H9 (cell line): ENCODE measurements at regions not wholly inside any gene's neighbourhood (a gene's known extent, or its start where the extent isn't known, plus 50 kb on each side); places are given as distances from the start of the nearest gene placed in this dataset.

ENCODE experiments used
- DNase-seq: peaks from one replicate; pipeline ENCODE4 v3.0.0-alpha.2; 2017
- H2AFZ ChIP-seq: one replicate; pipeline ENCODE4 v1.6.1; 2013; ENCODE audit warnings: mild to moderate bottlenecking, low read length, control low read depth, moderate library complexity
- H2AK5ac ChIP-seq: 2 replicates; pipeline ENCODE4 v1.6.1; 2013; ENCODE audit warnings: low read length, control low read depth, mixed read lengths; ENCODE audit not compliant: insufficient read length
- H2BK120ac ChIP-seq: one replicate; pipeline ENCODE4 v1.6.1; 2013; ENCODE audit warnings: low read depth, mild to moderate bottlenecking, low read length, control low read depth, inconsistent platforms; ENCODE audit not compliant: poor library complexity, severe bottlenecking
- H2BK12ac ChIP-seq: 2 replicates; pipeline ENCODE4 v1.6.1; 2013; ENCODE audit warnings: low read length, control low read depth, mixed read lengths, low read depth; ENCODE audit not compliant: insufficient read length
- H2BK15ac ChIP-seq: 2 replicates; pipeline ENCODE4 v1.6.1; 2013; ENCODE audit warnings: low read depth, low read length, control low read depth
- H2BK20ac ChIP-seq: one replicate; pipeline ENCODE4 v1.6.1; 2013; ENCODE audit warnings: low read depth, mild to moderate bottlenecking, low read length, control low read depth, inconsistent platforms; ENCODE audit not compliant: poor library complexity, severe bottlenecking
- H2BK5ac ChIP-seq: 2 replicates; pipeline ENCODE4 v1.6.1; 2013; ENCODE audit warnings: low read length, control low read depth, mixed read lengths; ENCODE audit not compliant: insufficient read length
- H3K14ac ChIP-seq: 2 replicates; pipeline ENCODE4 v1.6.1; 2013; ENCODE audit warnings: low read length, control low read depth; ENCODE audit not compliant: insufficient read depth
- H3K18ac ChIP-seq: 2 replicates; pipeline ENCODE4 v1.6.1; 2013; ENCODE audit warnings: low read depth, mild to moderate bottlenecking, mixed read lengths, low read length, control low read depth; ENCODE audit not compliant: insufficient read length
- H3K23ac ChIP-seq: 2 replicates; pipeline ENCODE4 v1.6.1; 2013; ENCODE audit warnings: low read length, control low read depth, mixed read lengths, low read depth; ENCODE audit not compliant: insufficient read length
- H3K23me2 ChIP-seq: 2 replicates; pipeline ENCODE4 v1.6.1; 2013; ENCODE audit warnings: low read depth, mild to moderate bottlenecking, mixed read lengths, low read length, control low read depth; ENCODE audit not compliant: insufficient read length, poor library complexity, severe bottlenecking
- H3K27ac ChIP-seq: 2 replicates; pipeline ENCODE4 v1.5.1; 2013; ENCODE audit warnings: low read length, control low read depth, mixed read lengths, low read depth; ENCODE audit not compliant: insufficient read length
- H3K27me3 ChIP-seq: 2 replicates; pipeline ENCODE4 v1.6.1; 2013; ENCODE audit warnings: low read length, control low read depth, inconsistent platforms; ENCODE audit not compliant: insufficient read depth
- H3K4ac ChIP-seq: 2 replicates; pipeline ENCODE4 v1.6.1; 2013; ENCODE audit warnings: low read depth, mild to moderate bottlenecking, control low read depth, inconsistent platforms, low read length, moderate library complexity
- H3K4me1 ChIP-seq: 2 replicates; pipeline ENCODE4 v1.6.1; 2013; ENCODE audit warnings: low read length, control low read depth, inconsistent platforms; ENCODE audit not compliant: insufficient read depth
- H3K4me2 ChIP-seq: 2 replicates; pipeline ENCODE4 v1.6.1; 2013; ENCODE audit warnings: low read length, control low read depth, mixed read lengths; ENCODE audit not compliant: insufficient read length, insufficient read depth
- H3K56ac ChIP-seq: 2 replicates; pipeline ENCODE4 v1.6.1; 2013; ENCODE audit warnings: low read depth, mild to moderate bottlenecking, mixed read lengths, low read length, control low read depth; ENCODE audit not compliant: insufficient read length
- H3K79me1 ChIP-seq: 2 replicates; pipeline ENCODE4 v1.6.1; 2013; ENCODE audit warnings: low read depth, mild to moderate bottlenecking, moderate library complexity, low read length, control low read depth, inconsistent platforms; ENCODE audit not compliant: insufficient read depth, poor library complexity, severe bottlenecking
- H3K79me2 ChIP-seq: 2 replicates; pipeline ENCODE4 v1.6.1; 2013; ENCODE audit warnings: low read length, control low read depth, inconsistent platforms; ENCODE audit not compliant: insufficient read depth
- H3K9ac ChIP-seq: 2 replicates; pipeline ENCODE4 v1.6.1; 2013; ENCODE audit warnings: low read length, control low read depth, mixed read lengths; ENCODE audit not compliant: insufficient read length; ENCODE audit errors: extremely low read depth
- H3K9me3 ChIP-seq: one replicate; pipeline ENCODE4 v1.6.1; 2013; ENCODE audit warnings: low read depth, low read length, inconsistent platforms; ENCODE audit not compliant: control insufficient read depth
- H3T11ph ChIP-seq: one replicate; pipeline ENCODE4 v1.6.1; 2013; ENCODE audit warnings: mild to moderate bottlenecking, low read length, control low read depth, inconsistent platforms
- H4K20me1 ChIP-seq: one replicate; pipeline ENCODE4 v1.6.1; 2013; ENCODE audit not compliant: control insufficient read depth, insufficient read length, insufficient read depth
- H4K5ac ChIP-seq: 2 replicates; pipeline ENCODE4 v1.6.1; 2013; ENCODE audit warnings: low read depth, mild to moderate bottlenecking, mixed read lengths, low read length, control low read depth; ENCODE audit not compliant: insufficient read length
- H4K8ac ChIP-seq: replicated peaks from 2 replicates; pipeline ENCODE4 v1.6.1; 2013; ENCODE audit warnings: low read length, control low read depth, mixed read lengths, low read depth; ENCODE audit not compliant: insufficient read length
- H4K91ac ChIP-seq: 2 replicates; pipeline ENCODE4 v1.6.1; 2013; ENCODE audit warnings: low read depth, mild to moderate bottlenecking, moderate library complexity, mixed read lengths, low read length, control low read depth; ENCODE audit not compliant: insufficient read length
- H3K27ac Mint-ChIP-seq, 3 experiments: 2 replicates in 2 of 3; 3 replicates in 1 of 3; pipeline ENCODE4 v1.8.0; 2020 to 2021; ENCODE audit warnings: mixed read lengths in 3 of 3, mild to moderate bottlenecking in 1 of 3, moderate library complexity in 1 of 3
- H3K27me3 Mint-ChIP-seq: 2 replicates; pipeline ENCODE4 v1.8.0; 2021; ENCODE audit warnings: low read depth, mild to moderate bottlenecking, moderate library complexity, mixed read lengths
- H3K36me3 Mint-ChIP-seq, 3 experiments: 2 replicates in 2 of 3; 3 replicates in 1 of 3; pipeline ENCODE4 v1.8.0; 2020 to 2021; ENCODE audit warnings: low read depth in 3 of 3, mixed read lengths in 3 of 3; ENCODE audit not compliant: insufficient read depth in 1 of 3
- H3K4me1 Mint-ChIP-seq, 2 experiments: 2 replicates each; pipeline ENCODE4 v1.8.0; 2020; ENCODE audit warnings: mixed read lengths in 2 of 2
- H3K4me3 Mint-ChIP-seq, 2 experiments: 2 replicates in 1 of 2; 3 replicates in 1 of 2; pipeline ENCODE4 v1.8.0; 2020 to 2021; ENCODE audit warnings: mild to moderate bottlenecking in 2 of 2, mixed read lengths in 2 of 2, moderate library complexity in 1 of 2
- H3K9me3 Mint-ChIP-seq, 2 experiments: 2 replicates in 1 of 2; 3 replicates in 1 of 2; pipeline ENCODE4 v1.8.0; 2020; ENCODE audit warnings: mild to moderate bottlenecking in 2 of 2, mixed read lengths in 2 of 2, moderate library complexity in 1 of 2
- WGBS: extraction: QIAGEN DNeasy Blood & Tissue Kit; methylation state at CpG from one replicate; pipeline ENCODE4 v1.1.7; 2013; ENCODE audit warnings: missing lambda C conversion rate, low lambda C conversion rate, mixed read lengths; ENCODE audit not compliant: insufficient read length; ENCODE audit errors: extremely low coverage; 5-methylcytosine and 5-hydroxymethylcytosine counted together
- TF ChIP-seq, protein P1 (sequence below): fragments of 200-600 bp; sonication (generic); conservative IDR thresholded peaks from 3 replicates; pipeline ENCODE4 v1.8.0; 2021; ENCODE audit warnings: antibody characterized with exemption, mild to moderate bottlenecking

DNA sequence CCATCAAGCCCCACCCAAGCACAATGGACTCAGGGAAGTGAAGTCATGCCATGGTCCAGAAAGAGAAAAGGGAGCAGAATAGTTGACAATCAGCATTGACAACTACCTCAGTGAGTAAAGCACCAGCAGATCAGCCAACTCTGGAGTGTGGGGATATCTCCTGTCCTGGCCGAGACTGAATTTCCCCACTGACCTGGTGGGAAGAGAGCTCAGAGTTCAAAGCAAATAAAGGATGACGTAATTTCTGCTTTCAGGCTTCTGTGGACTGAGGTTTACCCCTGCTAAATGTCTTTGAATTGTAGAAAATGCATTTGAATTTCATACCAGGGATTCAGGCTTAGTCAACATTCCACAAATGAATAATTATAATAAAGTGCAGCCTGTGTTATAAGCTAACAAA lies 152.9 kb downstream of the CBLN1 start:
- no peak overlapping the region for H3K14ac ChIP-seq
- H3K9ac ChIP-seq: no peak overlapping the region
- H2BK12ac ChIP-seq: no peak overlapping the region
- no peaks in the 10 kb centered on the region for H3K9me3 ChIP-seq
- TF ChIP-seq, protein P1, sequence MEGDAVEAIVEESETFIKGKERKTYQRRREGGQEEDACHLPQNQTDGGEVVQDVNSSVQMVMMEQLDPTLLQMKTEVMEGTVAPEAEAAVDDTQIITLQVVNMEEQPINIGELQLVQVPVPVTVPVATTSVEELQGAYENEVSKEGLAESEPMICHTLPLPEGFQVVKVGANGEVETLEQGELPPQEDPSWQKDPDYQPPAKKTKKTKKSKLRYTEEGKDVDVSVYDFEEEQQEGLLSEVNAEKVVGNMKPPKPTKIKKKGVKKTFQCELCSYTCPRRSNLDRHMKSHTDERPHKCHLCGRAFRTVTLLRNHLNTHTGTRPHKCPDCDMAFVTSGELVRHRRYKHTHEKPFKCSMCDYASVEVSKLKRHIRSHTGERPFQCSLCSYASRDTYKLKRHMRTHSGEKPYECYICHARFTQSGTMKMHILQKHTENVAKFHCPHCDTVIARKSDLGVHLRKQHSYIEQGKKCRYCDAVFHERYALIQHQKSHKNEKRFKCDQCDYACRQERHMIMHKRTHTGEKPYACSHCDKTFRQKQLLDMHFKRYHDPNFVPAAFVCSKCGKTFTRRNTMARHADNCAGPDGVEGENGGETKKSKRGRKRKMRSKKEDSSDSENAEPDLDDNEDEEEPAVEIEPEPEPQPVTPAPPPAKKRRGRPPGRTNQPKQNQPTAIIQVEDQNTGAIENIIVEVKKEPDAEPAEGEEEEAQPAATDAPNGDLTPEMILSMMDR: no peak
- H3K4ac ChIP-seq: no peak overlapping the region
- H3T11ph ChIP-seq: no peak overlapping the region
- H3K23ac ChIP-seq: no peak overlapping the region
- H3K56ac ChIP-seq: no peak overlapping the region
- no peaks in the 10 kb centered on the region for H3K36me3 Mint-ChIP-seq
- no peak overlapping the region for H2BK20ac ChIP-seq
- H3K4me1 ChIP-seq: no peaks in the 10 kb centered on the region
- H3K27me3 ChIP-seq: no peaks in the 10 kb centered on the region
- H2BK15ac ChIP-seq: no peak overlapping the region
- H4K20me1 ChIP-seq: no peaks in the 10 kb centered on the region
- no peak overlapping the region for H2AK5ac ChIP-seq
- H3K23me2 ChIP-seq: no peaks in the 10 kb centered on the region
- no peak overlapping the region for H2AFZ ChIP-seq
- no peak overlapping the region for H2BK5ac ChIP-seq
- no peak for DNase-seq
- H3K4me2 ChIP-seq: no peak overlapping the region
- no peak overlapping the region for H4K91ac ChIP-seq
- no peaks in the 10 kb centered on the region for H3K4me1 Mint-ChIP-seq
- H2BK120ac ChIP-seq: no peak overlapping the region
- no peaks in the 10 kb centered on the region for H3K79me2 ChIP-seq
- no peak overlapping the region for H3K18ac ChIP-seq
- H3K27me3 Mint-ChIP-seq: peaks cover 12% of the 10 kb centered on the region
- H4K5ac ChIP-seq: no peak overlapping the region
- H4K8ac ChIP-seq: no peak overlapping the region
- no CpG with 5 or more reads among the region's 2 CpGs for WGBS
- H3K4me3 Mint-ChIP-seq: no peak overlapping the region
- no peaks in the 10 kb centered on the region; a peak in 1 of 5 replicates for H3K9me3 Mint-ChIP-seq
- H3K27ac Mint-ChIP-seq: no peak overlapping the region
- no peak overlapping the region for H3K27ac ChIP-seq
- H3K79me1 ChIP-seq: no peaks in the 10 kb centered on the region
